ENCODE measurements at regions not wholly inside any gene's neighbourhood (a gene's known extent, or its start where the extent isn't known, plus 50 kb on each side); places are given as distances from the start of the nearest gene placed in this dataset.

GRCh38 chr10:111240348-111240747 lies 163.5 kb downstream of the ADRA2A start:
- no peaks in the 10 kb centered on the region for H3K9me3 ChIP-seq (replicated peaks)
- H3K4me3 ChIP-seq, result no peak overlapping the region
- no peak for TF ChIP-seq CTCF (IDR thresholded peaks at IDR 0.05; ENCODE audit: borderline replicate concordance)
- intact Hi-C loops (cut with micrococcal nuclease), result no loop called here
- no peaks in the 10 kb centered on the region for H3K36me3 ChIP-seq
- no peaks in the 10 kb centered on the region for H3K4me1 ChIP-seq
- H3K27ac ChIP-seq (replicated peaks), result no peak overlapping the region
- no peak for DNase-seq
- H3K27me3 ChIP-seq (ENCODE audit: low read depth), result peaks cover 18% of the 10 kb centered on the region

DNA sequence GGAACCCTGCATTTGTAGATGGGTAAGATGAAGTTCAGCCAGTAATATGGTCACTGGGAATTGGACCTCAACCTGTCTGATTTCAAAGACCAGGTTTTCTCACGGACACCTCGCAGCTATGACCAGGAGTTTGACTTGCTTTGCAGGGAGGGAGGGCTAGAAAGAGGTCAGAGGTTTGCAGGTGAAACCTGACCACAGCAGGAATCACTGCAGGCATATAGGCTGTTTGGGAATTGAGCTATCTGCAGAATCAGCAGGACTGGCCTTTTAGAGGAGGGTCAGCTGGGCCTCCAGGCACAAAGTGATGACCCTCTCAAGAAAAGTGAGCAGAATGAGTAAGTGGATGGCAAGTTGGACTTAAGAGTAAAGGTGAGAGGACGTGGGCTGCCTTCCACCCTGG lies 166.3 kb downstream of the ADRA2A start:
- H3K27me3 ChIP-seq (ENCODE audit: low read depth), result peaks cover 34% of the 10 kb centered on the region
- no peak for TF ChIP-seq CTCF (IDR thresholded peaks at IDR 0.05; ENCODE audit: borderline replicate concordance)
- DNase-seq, result no peak

GRCh38 chr10:111246136-111246535 lies 169.3 kb downstream of the ADRA2A start:
- no peak overlapping the region for H3K27ac ChIP-seq (replicated peaks)
- no peaks in the 10 kb centered on the region for H3K36me3 ChIP-seq
- intact Hi-C loops (cut with micrococcal nuclease), result no loop called here
- peaks cover 8% of the 10 kb centered on the region for H3K9me3 ChIP-seq (replicated peaks)
- H3K4me3 ChIP-seq, result no peak overlapping the region
- no peaks in the 10 kb centered on the region for H3K4me1 ChIP-seq
- peaks cover 60% of the 10 kb centered on the region for H3K27me3 ChIP-seq (ENCODE audit: low read depth)
- DNase-seq, result no peak
- no peak for TF ChIP-seq CTCF (IDR thresholded peaks at IDR 0.05; ENCODE audit: borderline replicate concordance)

More for the DNA sequence above, 166.3 kb downstream of the ADRA2A start:
- intact Hi-C loops (cut with micrococcal nuclease), result no loop called here
- Histone ChIP-seq H3K4me3 (no peak overlapping the region), H3K36me3 (no peaks in the 10 kb centered on the region), H3K9me3 (replicated peaks) (no peaks in the 10 kb centered on the region), H3K4me1 (no peaks in the 10 kb centered on the region), H3K27ac (replicated peaks) (no peak overlapping the region)

DNA sequence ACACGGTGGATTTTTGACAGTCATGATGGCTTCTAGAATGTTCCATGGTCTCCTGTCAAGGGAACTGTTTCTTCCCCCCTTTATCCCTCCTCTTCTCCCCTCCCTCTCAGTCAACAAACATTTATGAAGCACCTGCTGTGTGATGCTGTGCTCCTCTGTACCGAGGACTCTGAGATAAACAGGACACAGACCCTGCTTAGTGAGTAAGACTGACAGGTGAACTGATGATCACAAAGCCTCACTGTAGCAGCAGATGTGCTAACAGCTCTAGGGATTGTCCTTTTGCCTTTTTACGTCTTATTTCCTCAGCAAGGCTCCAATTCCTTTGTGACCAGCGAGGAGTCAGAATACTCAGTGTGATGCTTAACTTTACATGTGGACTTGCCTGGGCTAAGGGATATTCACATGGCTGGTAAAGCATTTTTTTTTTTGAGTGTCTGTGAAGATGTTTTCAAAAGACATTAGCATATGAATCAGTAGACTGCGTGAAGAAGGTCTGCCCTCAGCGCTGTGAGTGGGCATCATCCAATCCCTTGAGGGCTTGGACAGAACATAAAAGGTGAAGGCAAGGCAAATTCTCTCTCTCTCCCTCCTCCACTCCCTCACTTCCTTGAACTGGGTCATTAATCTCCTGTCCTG lies 170.1 kb downstream of the ADRA2A start:
- H3K36me3 ChIP-seq, result no peaks in the 10 kb centered on the region
- H3K4me3 ChIP-seq, result no peak overlapping the region
- intact Hi-C loops (cut with micrococcal nuclease), result no loop called here
- no peak overlapping the region for H3K27ac ChIP-seq (replicated peaks)
- H3K27me3 ChIP-seq (ENCODE audit: low read depth), result peaks cover 65% of the 10 kb centered on the region
- H3K9me3 ChIP-seq (replicated peaks), result peaks cover 13% of the 10 kb centered on the region
- no peaks in the 10 kb centered on the region for H3K4me1 ChIP-seq
- DNase-seq, result no peak
- TF ChIP-seq CTCF (IDR thresholded peaks at IDR 0.05; ENCODE audit: borderline replicate concordance), result no peak

- intact Hi-C loops (cut with micrococcal nuclease), result no loop called here
- peaks cover 65% of the 10 kb centered on the region for H3K27me3 ChIP-seq (ENCODE audit: low read depth)
- H3K27ac ChIP-seq (replicated peaks), result no peak overlapping the region
- H3K4me1 ChIP-seq, result no peaks in the 10 kb centered on the region
- H3K9me3 ChIP-seq (replicated peaks), result peaks cover 13% of the 10 kb centered on the region
- TF ChIP-seq CTCF (IDR thresholded peaks at IDR 0.05; ENCODE audit: borderline replicate concordance), result no peak
- DNase-seq, result no peak
- no peaks in the 10 kb centered on the region for H3K36me3 ChIP-seq
- no peak overlapping the region for H3K4me3 ChIP-seq
These were observed 171.1 kb downstream of the ADRA2A start for GRCh38 chr10:111247781-111248389.
